HUES6 (cell line): ENCODE measurements at regions not wholly inside any gene's neighbourhood (a gene's known extent, or its start where the extent isn't known, plus 50 kb on each side); places are given as distances from the start of the nearest gene placed in this dataset.

ENCODE experiments used
- H3K27ac ChIP-seq: 2 replicates; pipeline ENCODE4 v1.7.0; 2013; ENCODE audit warnings: low read depth, mild to moderate bottlenecking, low read length, inconsistent platforms
- H3K27me3 ChIP-seq: 2 replicates; pipeline ENCODE4 v1.6.1; 2013; ENCODE audit warnings: low read length; ENCODE audit not compliant: control insufficient read depth, insufficient read depth
- H3K36me3 ChIP-seq: 2 replicates; pipeline ENCODE4 v1.6.1; 2013; ENCODE audit warnings: low read length; ENCODE audit not compliant: control insufficient read depth, insufficient read depth
- H3K4me1 ChIP-seq: 2 replicates; pipeline ENCODE4 v1.6.1; 2013; ENCODE audit warnings: low read length; ENCODE audit not compliant: control insufficient read depth, insufficient read depth
- H3K4me3 ChIP-seq: 2 replicates; pipeline ENCODE4 v1.5.1; 2013; ENCODE audit warnings: low read depth, low read length
- H3K9ac ChIP-seq: one replicate; pipeline ENCODE4 v1.6.1; 2013; ENCODE audit warnings: mild to moderate bottlenecking, low read length
- H3K9me3 ChIP-seq: 2 replicates; pipeline ENCODE4 v1.6.1; 2013; ENCODE audit warnings: low read depth, low read length; ENCODE audit not compliant: control insufficient read depth, insufficient read depth

GRCh38 chr9:87442451-87442850, 55.2 kb upstream of the DAPK1 start:
- Histone ChIP-seq H3K9me3 (no peaks in the 10 kb centered on the region), H3K27me3 (no peaks in the 10 kb centered on the region), H3K4me1 (peaks cover 3% of the 10 kb centered on the region), H3K4me3 (no peak overlapping the region), H3K27ac (no peak overlapping the region), H3K9ac (no peak overlapping the region), H3K36me3 (no peaks in the 10 kb centered on the region)

- Histone ChIP-seq H3K4me1 (peaks cover 3% of the 10 kb centered on the region), H3K27ac (no peak overlapping the region), H3K9me3 (no peaks in the 10 kb centered on the region), H3K9ac (no peak overlapping the region), H3K4me3 (no peak overlapping the region), H3K36me3 (no peaks in the 10 kb centered on the region), H3K27me3 (no peaks in the 10 kb centered on the region)
These were observed 54.7 kb upstream of the DAPK1 start for GRCh38 chr9:87443006-87443405.

- H3K27ac ChIP-seq: no peak overlapping the region
- H3K9ac ChIP-seq: no peak overlapping the region
- H3K9me3 ChIP-seq: no peaks in the 10 kb centered on the region
- H3K4me1 ChIP-seq: peaks cover 3% of the 10 kb centered on the region
- no peaks in the 10 kb centered on the region for H3K36me3 ChIP-seq
- no peaks in the 10 kb centered on the region for H3K27me3 ChIP-seq
- H3K4me3 ChIP-seq: no peak overlapping the region
These were observed 54.2 kb upstream of the DAPK1 start for GRCh38 chr9:87443461-87443860.

GRCh38 chr9:87445646-87446045, 52.0 kb upstream of the DAPK1 start:
- no peaks in the 10 kb centered on the region for H3K9me3 ChIP-seq
- H3K9ac ChIP-seq: no peak overlapping the region
- no peak overlapping the region for H3K27ac ChIP-seq
- no peaks in the 10 kb centered on the region for H3K27me3 ChIP-seq
- H3K36me3 ChIP-seq: no peaks in the 10 kb centered on the region
- H3K4me1 ChIP-seq: peaks cover 3% of the 10 kb centered on the region
- H3K4me3 ChIP-seq: peak overlapping the region; percentile 29; the same call in 1 of the 2 replicates

GRCh38 chr9:87446527-87446926, 51.1 kb upstream of the DAPK1 start:
- H3K4me3 ChIP-seq: no peak overlapping the region
- no peak overlapping the region for H3K27ac ChIP-seq
- H3K4me1 ChIP-seq: peaks cover 3% of the 10 kb centered on the region
- no peaks in the 10 kb centered on the region for H3K9me3 ChIP-seq
- no peak overlapping the region for H3K9ac ChIP-seq
- H3K27me3 ChIP-seq: no peaks in the 10 kb centered on the region
- no peaks in the 10 kb centered on the region for H3K36me3 ChIP-seq

GRCh38 chr9:87447547-87448432, 49.9 kb upstream of the DAPK1 start:
- no peaks in the 10 kb centered on the region for H3K36me3 ChIP-seq
- no peaks in the 10 kb centered on the region for H3K9me3 ChIP-seq
- no peaks in the 10 kb centered on the region for H3K27me3 ChIP-seq
- no peak overlapping the region for H3K9ac ChIP-seq
- H3K4me1 ChIP-seq: peaks cover 3% of the 10 kb centered on the region
- H3K27ac ChIP-seq: no peak overlapping the region
- no peak overlapping the region for H3K4me3 ChIP-seq
